Cardiac fibroblast (primary cell): ENCODE measurements at regions not wholly inside any gene's neighbourhood (a gene's known extent, or its start where the extent isn't known, plus 50 kb on each side); places are given as distances from the start of the nearest gene placed in this dataset.

ENCODE experiments used
- DNase-seq, 2 donors: peaks; one replicate each; pipeline versions ENCODE4 v3.0.0 to v3.0.0-alpha.2; 2010; ENCODE audit warnings: low read depth in 2 of 2
- H3K4me3 ChIP-seq, 2 donors: replicated peaks in 1 of 2; 1 replicate in 1 of 2; 2 replicates in 1 of 2; pipeline ENCODE4 v1.5.1; 2011; ENCODE audit warnings: low read depth in 2 of 2, low read length in 2 of 2, mild to moderate bottlenecking in 2 of 2, moderate library complexity in 1 of 2
- CTCF ChIP-seq: IDR thresholded peaks from one replicate; pipeline ENCODE4 v1.5.1; 2011; ENCODE audit warnings: low read depth, mild to moderate bottlenecking, low read length, inconsistent platforms

GRCh38 chr15:57820119-57820518 lies 113.6 kb downstream of the POLR2M start:
- no peak for TF ChIP-seq CTCF
- DNase-seq, result peak; percentile 15 to 32
- H3K4me3 ChIP-seq, result no peak overlapping the region

DNA sequence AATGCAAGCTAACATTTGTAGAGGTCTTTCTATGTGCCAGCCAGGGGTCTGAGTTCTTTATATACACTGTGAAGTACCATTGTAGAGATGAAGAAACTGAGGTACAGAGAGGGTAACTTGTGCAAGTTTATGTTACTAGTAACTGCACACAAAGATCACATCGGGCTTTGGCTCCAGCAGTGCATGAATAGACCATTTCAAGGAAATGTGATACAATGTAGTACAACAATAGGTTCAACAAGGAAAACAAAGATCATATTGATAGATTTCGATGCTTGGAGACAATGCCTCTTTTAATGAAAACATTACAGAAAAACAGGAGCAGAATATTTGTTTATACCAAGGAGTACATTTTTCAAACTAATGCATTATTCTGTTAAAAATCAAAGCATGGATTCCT lies 115.3 kb downstream of the POLR2M start:
- no peak for TF ChIP-seq CTCF
- no peak overlapping the region for H3K4me3 ChIP-seq
- DNase-seq, result no peak

DNA sequence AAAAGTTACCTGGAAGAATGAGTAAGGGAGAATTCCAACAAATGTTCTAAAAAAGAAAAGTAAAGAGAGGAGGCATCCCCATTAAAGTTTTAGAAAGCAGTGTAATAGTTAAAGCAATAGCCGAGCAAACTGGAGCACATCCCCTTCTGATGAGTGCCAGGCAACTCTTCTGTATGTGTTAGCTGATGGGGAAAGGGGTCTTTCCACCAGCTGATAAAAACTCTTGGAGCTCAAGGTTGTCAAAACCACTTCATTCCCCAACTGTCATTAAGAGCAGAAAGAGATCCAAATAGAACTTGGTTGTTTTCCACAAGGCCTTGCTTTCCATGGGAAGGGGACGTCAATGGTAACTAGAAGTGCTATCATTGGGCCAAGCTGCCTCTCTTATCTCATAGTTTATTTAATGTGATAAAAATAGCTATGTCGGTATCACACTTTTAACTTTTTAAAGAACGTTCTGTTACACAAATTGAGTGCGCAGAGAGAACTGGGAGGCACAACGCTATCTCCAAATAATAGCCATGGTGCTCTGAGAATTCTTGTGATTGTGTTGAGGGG lies 116.9 kb downstream of the POLR2M start:
- no peak overlapping the region for H3K4me3 ChIP-seq
- no peak for DNase-seq
- no peak for TF ChIP-seq CTCF

- no peak for DNase-seq
- no peak overlapping the region for H3K4me3 ChIP-seq
- no peak for TF ChIP-seq CTCF
These were observed 117.7 kb downstream of the POLR2M start for GRCh38 chr15:57824186-57824585.

DNA sequence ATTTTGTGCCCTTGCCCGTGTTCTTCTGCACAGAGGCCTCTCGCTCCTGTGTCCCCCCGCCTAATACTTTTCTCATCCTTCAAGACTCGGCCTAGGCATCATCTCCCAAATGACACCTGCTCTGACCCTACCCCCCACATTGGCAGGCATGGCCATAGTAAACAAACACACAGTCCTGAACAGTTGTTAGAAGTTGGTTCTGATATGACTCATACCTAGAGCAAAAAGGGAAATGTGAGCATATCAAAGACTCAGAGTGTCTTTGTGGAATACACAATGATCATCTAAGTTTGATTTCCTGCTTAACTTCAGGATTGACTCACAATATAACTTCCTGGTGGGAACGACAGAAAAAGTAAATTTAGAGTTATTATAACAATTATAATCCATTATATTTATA lies 120.5 kb downstream of the POLR2M start:
- no peak for TF ChIP-seq CTCF
- DNase-seq, result peak in 1 of 2 donors; percentile 14
- H3K4me3 ChIP-seq, result no peak overlapping the region

DNA sequence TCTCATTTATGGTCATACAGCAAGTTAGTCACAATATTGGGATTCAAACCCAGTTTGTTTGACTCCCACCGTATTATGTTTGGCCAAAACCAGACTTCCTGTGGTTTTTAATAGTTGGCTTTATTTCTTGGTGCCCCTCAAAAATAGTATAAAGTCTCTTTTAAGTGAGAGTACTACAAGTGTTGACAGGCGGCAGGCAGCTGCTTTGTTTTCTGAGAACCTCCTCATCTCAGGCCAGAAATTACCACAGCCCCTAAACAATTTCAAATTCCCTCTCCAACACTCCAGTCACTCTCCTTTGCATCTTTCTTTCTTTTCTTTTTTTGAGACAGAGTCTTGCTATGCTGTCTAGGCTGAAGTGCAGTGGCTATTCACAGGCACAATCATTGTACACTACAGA lies 121.5 kb downstream of the POLR2M start:
- no peak for TF ChIP-seq CTCF

GRCh38 chr15:57832183-57832582 lies 125.7 kb downstream of the POLR2M start:
- no peak for DNase-seq
- H3K4me3 ChIP-seq, result no peak overlapping the region
- no peak for TF ChIP-seq CTCF

More for the DNA sequence above, 121.5 kb downstream of the POLR2M start:
- H3K4me3 ChIP-seq, result no peak overlapping the region
- no peak for DNase-seq
